ENCODE measurements at regions not wholly inside any gene's neighbourhood (a gene's known extent, or its start where the extent isn't known, plus 50 kb on each side); places are given as distances from the start of the nearest gene placed in this dataset.

GRCh38 chr2:239495175-239495574, 94.4 kb upstream of the HDAC4 start (continued):
- no peak for TF ChIP-seq ZFP3 (CRISPR knock-in tag; IDR thresholded peaks at IDR 0.05)
- TF ChIP-seq TOX (CRISPR knock-in tag; IDR thresholded peaks at IDR 0.05; ENCODE audit: borderline replicate concordance): no peak
- TF ChIP-seq GLIS3 (CRISPR knock-in tag; IDR thresholded peaks at IDR 0.05): no peak

GRCh38 chr2:239494578-239494977, 93.8 kb upstream of the HDAC4 start:
- TF ChIP-seq TCF4 (CRISPR knock-in tag; IDR thresholded peaks at IDR 0.05; ENCODE audit: borderline replicate concordance): no peak
- no peak for TF ChIP-seq ZNF8 (CRISPR knock-in tag; IDR thresholded peaks at IDR 0.05)
- no peak for TF ChIP-seq PPARA (CRISPR knock-in tag; IDR thresholded peaks at IDR 0.05; ENCODE audit: borderline replicate concordance)
- TF ChIP-seq SNAI2 (CRISPR knock-in tag; IDR thresholded peaks at IDR 0.05): no peak
- TF ChIP-seq ZNF70 (CRISPR knock-in tag; IDR thresholded peaks at IDR 0.05): no peak
- no peak for TF ChIP-seq TSHZ2 (CRISPR knock-in tag; IDR thresholded peaks at IDR 0.05)
- no peak for TF ChIP-seq BACH2 (CRISPR knock-in tag; IDR thresholded peaks at IDR 0.05; ENCODE audit: borderline replicate concordance)
- no peak for TF ChIP-seq ZFP30 (CRISPR knock-in tag; IDR thresholded peaks at IDR 0.05)
- no peak for TF ChIP-seq ISL1 (CRISPR knock-in tag; IDR thresholded peaks at IDR 0.05)
- no peak for TF ChIP-seq ARNTL (CRISPR knock-in tag; IDR thresholded peaks at IDR 0.05; ENCODE audit: borderline replicate concordance, low read depth)
- TF ChIP-seq ZNF565 (CRISPR knock-in tag; conservative IDR thresholded peaks at IDR 0.05; ENCODE audit: low read depth): no peak
- TF ChIP-seq ZC3H10 (CRISPR knock-in tag; IDR thresholded peaks at IDR 0.05): no peak
- TF ChIP-seq GLIS3 (CRISPR knock-in tag; IDR thresholded peaks at IDR 0.05): no peak
- no peak for TF ChIP-seq POU6F1 (CRISPR knock-in tag; IDR thresholded peaks at IDR 0.05; ENCODE audit: borderline replicate concordance, low read depth)
- no peak for TF ChIP-seq ZFP3 (CRISPR knock-in tag; IDR thresholded peaks at IDR 0.05)
- no peak for TF ChIP-seq CSRNP3 (CRISPR knock-in tag; IDR thresholded peaks at IDR 0.05)
- TF ChIP-seq ESRRG (CRISPR knock-in tag; IDR thresholded peaks at IDR 0.05): no peak
- TF ChIP-seq OSR1 (CRISPR knock-in tag; IDR thresholded peaks at IDR 0.05): no peak
- no peak for TF ChIP-seq RARB (CRISPR knock-in tag; IDR thresholded peaks at IDR 0.05)
- TF ChIP-seq PATZ1 (CRISPR knock-in tag; IDR thresholded peaks at IDR 0.05; ENCODE audit: borderline replicate concordance): no peak
- ATAC-seq: no peak

- ATAC-seq: no peak
- TF ChIP-seq ISL1 (CRISPR knock-in tag; IDR thresholded peaks at IDR 0.05) (no peak), ZNF70 (CRISPR knock-in tag; IDR thresholded peaks at IDR 0.05) (0 out of 2 replicates have a peak, but pooled peaks have one; percentile 12), ZNF8 (CRISPR knock-in tag; IDR thresholded peaks at IDR 0.05) (no peak)
Observed at GRCh38 chr2:239489481-239489880, 88.7 kb upstream of the HDAC4 start.

GRCh38 chr2:239488125-239488524, 87.3 kb upstream of the HDAC4 start:
- ATAC-seq: no peak
- no peak for TF ChIP-seq OSR1 (CRISPR knock-in tag; IDR thresholded peaks at IDR 0.05)

- TF ChIP-seq TCF4 (CRISPR knock-in tag; IDR thresholded peaks at IDR 0.05; ENCODE audit: borderline replicate concordance): no peak
- TF ChIP-seq ZNF565 (CRISPR knock-in tag; conservative IDR thresholded peaks at IDR 0.05; ENCODE audit: low read depth): no peak
- TF ChIP-seq POU6F1 (CRISPR knock-in tag; IDR thresholded peaks at IDR 0.05; ENCODE audit: borderline replicate concordance, low read depth): no peak
- no peak for TF ChIP-seq CSRNP3 (CRISPR knock-in tag; IDR thresholded peaks at IDR 0.05)
- no peak for TF ChIP-seq GLIS3 (CRISPR knock-in tag; IDR thresholded peaks at IDR 0.05)
- TF ChIP-seq PPARA (CRISPR knock-in tag; IDR thresholded peaks at IDR 0.05; ENCODE audit: borderline replicate concordance): no peak
- TF ChIP-seq BACH2 (CRISPR knock-in tag; IDR thresholded peaks at IDR 0.05; ENCODE audit: borderline replicate concordance): no peak
- no peak for TF ChIP-seq ZFP30 (CRISPR knock-in tag; IDR thresholded peaks at IDR 0.05)
- no peak for TF ChIP-seq ISL1 (CRISPR knock-in tag; IDR thresholded peaks at IDR 0.05)
- ATAC-seq: no peak
Observed at GRCh38 chr2:239487272-239487671, 86.5 kb upstream of the HDAC4 start.
